CD4-positive, alpha-beta T cell treated with Interleukin-17A for 4 hours (primary cell): ENCODE measurements at regions not wholly inside any gene's neighbourhood (a gene's known extent, or its start where the extent isn't known, plus 50 kb on each side); places are given as distances from the start of the nearest gene placed in this dataset.

Experiments
- DNase-seq: peaks from one replicate; pipeline ENCODE4 v3.0.0-alpha.2; 2020; ENCODE audit warnings: mixed read lengths

GRCh38 chr9:91141407-91141965 is 220.2 kb downstream of the AUH start:
- DNase-seq, result no peak

DNA sequence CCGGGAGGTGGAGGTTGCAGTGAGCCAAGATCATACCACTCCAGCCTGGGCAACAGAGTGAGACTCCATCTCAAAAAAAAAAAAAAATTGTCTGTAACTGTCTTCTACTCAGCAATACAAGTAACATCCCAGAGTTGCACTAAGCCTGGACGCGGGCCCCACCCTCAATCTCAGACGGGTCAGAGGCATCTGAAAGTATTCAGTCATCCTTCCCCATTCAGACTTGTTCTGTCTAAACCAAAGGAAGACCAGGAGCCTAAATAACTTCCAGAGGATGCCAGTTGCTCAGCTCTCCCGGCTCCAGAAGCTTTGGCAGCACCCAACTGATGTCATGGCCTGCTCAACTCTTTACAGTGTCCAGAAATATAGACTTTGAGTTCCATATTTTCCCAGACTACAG is 218.6 kb downstream of the AUH start:
- DNase-seq, result no peak

GRCh38 chr9:91143642-91144041 is 218.1 kb downstream of the AUH start:
- DNase-seq, result no peak

DNA sequence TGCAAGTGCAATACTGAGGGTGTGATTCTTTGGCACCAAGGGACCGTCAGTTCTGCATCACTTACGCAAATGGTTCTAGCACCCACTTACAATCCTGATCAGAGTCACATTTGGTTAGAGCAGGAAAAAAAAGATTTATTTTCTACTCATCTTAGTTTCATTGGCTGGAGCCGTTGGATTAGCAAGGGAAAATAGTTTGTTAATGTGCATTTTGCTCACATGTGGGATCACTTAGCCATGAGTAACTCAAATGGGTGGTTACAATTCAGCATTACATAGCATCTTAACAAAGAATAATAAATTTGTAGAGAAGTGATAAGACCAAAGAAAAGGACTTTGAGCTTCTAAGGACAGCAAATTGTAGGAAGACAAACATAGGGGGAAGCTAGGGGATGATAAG is 216.9 kb downstream of the AUH start:
- DNase-seq, result no peak

GRCh38 chr9:91145496-91145895 is 216.2 kb downstream of the AUH start:
- DNase-seq, result no peak

GRCh38 chr9:91146391-91147019 is 215.2 kb downstream of the AUH start:
- no peak for DNase-seq

- no peak for DNase-seq
Measured at GRCh38 chr9:91147079-91147708, 214.5 kb downstream of the AUH start.

GRCh38 chr9:91148306-91148705 is 213.4 kb downstream of the AUH start:
- DNase-seq, result no peak

DNA sequence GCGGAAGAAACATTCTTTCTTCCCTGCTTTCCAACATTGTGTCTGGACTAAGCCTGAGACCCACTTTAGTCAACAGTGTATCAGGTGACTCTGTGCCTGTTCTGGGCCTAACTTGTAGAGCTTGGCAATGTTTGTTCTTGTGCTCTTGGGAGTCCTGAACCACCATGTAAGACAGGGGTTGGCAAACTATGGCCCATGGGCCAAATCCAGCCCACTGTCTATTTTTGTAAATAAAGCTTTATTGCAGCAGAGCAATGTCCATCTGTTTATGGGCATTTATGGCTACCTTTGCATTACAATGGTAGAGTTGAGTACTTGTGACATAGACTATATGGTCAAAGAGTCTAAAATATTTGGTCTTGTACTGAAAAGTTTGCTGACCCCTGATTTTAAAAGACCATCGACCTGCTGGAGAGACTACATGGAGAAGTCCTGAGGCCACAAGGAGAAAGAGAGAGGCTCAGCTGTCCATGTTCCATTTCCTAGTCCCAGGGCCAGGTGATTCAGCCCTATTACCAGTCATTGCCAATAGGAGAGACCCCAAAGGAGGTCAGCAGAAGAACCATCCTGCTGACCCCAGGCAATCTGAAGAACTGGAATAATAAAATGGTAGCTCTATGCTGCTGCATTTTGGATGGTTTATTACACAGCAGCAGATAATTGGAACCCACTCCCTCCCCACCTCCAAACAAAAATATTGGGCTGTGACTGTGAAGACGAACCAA is 211.3 kb downstream of the AUH start:
- DNase-seq, result no peak

DNA sequence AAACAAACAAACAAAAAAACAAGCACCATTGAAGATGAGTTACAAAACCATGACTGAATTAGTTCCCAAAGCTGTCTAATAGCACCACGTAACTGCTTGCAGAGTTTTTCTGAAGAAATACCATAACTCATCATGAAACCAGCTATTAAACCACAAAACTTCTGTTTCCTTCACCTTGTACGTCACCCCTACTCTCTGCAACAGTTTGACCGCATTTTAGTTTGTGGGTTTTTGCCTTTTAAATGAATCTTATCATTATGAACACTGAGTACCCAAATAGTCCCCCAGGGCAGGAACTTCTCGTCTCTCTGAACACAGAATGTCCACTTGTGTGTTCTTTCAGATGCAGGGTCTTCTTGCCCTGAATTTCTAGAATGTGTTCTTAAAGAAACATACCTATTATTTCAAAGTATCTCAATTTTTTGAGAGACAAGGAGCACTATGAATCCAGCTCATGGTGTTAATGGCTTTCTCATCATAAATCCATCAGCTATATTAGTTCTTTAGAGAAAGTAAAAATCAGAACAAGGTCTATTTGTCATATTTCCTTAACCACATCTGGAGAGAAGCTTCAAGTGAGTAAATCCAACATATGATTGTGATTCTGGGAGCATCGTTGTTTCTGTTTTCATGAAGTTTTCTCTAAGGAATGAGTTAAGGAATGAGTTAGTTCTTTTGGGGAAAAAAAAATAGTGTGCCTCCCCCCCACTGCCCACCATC is 210.6 kb downstream of the AUH start:
- DNase-seq, result peak; percentile 7

DNA sequence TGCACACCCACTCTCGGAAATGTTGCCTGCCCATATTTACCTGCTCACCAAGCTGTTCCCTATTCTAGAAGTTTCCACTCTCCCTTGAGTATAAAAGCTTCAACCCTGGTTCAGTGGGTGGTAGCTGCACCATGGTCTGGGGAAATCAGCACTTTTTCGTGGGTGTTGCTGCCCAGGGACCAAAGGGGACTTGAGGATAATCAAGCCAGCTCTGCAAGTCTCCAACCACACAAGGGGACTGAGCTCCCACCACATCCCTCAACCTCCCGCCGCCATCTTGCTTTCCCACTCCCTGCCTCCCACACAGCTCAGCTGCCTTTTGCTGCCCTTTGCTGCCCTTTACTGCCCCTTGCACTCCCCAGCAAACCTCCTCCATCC is 210.0 kb downstream of the AUH start:
- DNase-seq, result no peak

GRCh38 chr9:91154686-91155085 is 207.0 kb downstream of the AUH start:
- no peak for DNase-seq

DNA sequence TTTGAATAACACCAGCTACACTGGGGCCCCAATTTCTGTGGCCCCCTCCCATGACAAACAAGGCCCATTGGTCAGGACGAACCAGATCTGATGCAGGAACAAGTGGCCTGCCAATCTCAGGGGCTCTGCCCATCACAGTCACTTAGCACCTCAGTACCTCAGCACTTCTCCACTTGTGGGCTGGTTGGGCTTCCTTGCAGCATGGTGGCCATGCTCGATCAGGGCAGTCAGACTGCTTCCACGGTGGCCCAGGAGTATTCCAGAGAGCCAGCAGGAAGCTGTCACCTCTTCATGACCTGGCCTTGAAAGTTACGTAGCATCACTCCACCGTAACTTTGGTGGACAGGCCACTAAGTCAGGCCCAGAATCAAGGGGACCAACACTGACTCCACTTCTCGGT is 206.5 kb downstream of the AUH start:
- no peak for DNase-seq

GRCh38 chr9:91155746-91156376 is 205.9 kb downstream of the AUH start:
- DNase-seq, result no peak

GRCh38 chr9:91156451-91157234 is 205.1 kb downstream of the AUH start:
- no peak for DNase-seq

DNA sequence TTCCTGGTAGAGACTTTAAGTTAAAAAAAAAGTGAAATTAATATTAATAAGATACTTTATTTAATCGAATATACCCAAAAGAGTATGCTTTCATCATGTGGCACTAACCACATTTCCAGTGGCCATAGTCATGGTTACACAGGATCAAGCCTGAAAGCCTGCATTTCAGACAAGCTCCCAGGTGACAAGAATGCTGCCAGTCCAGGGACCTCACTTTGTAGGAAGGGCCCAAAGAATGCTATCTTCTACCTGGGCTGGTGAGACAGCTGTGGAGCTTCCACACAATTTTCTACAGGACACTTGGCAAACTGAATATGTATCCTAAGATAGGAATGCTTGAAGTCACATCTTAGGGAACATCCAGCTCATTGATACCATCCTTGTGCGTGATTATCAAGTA is 203.8 kb downstream of the AUH start:
- DNase-seq, result no peak

DNA sequence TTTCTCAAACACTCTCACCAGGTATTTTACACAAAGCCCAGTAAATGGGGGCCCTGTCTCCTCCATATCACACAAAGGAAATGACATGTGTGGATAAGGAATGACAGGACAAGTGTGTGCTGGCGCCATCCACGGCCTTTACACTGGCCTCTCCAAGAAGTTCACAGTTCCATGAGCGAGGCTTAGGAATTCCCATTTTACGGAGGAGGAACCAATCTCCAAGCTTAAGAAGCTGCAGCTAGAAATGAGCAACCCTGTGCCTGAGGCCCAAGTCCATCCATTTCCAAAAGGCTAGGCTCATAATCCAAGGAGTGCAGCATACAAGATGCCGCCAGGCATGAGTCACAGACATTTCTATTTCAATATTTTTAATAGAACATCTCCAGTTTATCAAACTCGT is 203.4 kb downstream of the AUH start:
- DNase-seq, result no peak

DNA sequence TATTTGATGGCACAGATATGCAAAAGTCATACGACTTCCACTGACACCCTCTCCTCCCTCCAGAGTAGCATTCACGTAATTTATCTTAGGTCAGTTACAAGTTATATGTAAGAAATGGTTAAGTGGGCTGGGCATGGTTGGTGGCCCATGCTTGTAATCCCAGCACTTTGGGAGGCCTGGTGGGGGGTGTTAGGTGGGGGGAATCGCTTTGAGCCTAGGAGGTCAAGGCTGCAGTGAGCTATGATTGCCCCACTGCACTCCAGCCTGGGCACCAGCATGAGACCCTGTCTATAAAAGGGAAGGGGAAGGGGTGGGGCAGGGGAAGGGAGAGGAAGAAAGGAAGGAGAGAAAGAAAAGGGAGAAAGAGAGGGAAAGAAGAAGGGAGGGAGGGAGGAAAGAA is 202.8 kb downstream of the AUH start:
- no peak for DNase-seq

DNA sequence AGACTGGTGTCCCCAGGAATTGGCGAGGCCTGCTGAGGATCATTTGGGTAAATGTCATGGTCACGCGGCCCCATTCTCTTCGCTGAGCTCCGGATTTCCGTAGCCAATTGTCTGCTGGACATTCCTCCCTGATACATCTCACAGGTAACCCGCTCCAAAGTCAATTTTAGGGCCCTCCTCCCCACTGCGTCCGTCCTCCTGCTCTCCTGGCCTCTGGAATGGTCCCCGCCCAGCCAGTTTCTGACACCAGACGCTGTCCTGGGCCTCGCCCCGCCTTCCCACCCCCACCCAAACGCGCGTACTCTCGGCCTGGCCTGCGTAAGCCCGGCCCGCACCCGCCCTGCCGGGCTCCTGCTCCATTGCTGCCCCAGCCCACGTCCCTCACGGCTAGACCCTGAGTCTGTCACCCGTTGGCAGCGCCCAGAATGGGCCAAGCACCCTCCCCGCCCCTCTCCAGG is 202.0 kb downstream of the AUH start:
- no peak for DNase-seq

DNA sequence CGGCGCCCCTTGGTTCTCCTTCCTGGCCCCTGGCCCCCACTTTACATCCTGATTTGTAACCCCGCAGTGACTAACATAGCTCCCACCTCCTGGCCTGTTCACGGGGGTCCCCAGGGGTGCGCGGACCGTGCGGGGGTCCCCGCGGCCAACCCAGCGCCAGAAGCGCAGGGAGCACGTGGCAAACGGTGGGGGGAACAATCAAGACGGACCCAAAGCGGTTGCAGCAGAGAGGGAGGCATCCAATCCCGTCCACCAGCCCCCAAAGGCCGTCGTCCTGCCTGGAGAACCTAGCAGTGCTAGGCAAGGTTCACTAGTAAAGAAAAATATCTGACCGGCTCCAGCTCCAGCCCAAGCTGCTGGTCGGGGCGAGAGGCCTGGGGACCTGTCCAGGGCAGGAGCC is 201.5 kb downstream of the AUH start:
- DNase-seq, result no peak

GRCh38 chr9:91160599-91161464 is 200.9 kb downstream of the AUH start:
- no peak for DNase-seq
